Vagina (tissue), 2 donors: ENCODE measurements at regions not wholly inside any gene's neighbourhood (a gene's known extent, or its start where the extent isn't known, plus 50 kb on each side); places are given as distances from the start of the nearest gene placed in this dataset.

ENCODE experiments used
- DNase-seq, 2 donors: peaks; one replicate each; pipeline ENCODE4 v3.0.0-alpha.2; 2017; ENCODE audit errors: extremely low spot score in 2 of 2
- H3K27ac ChIP-seq: fragments of 200-600 bp; sonication (generic); one replicate; pipeline ENCODE4 v1.5.1; 2019
- H3K27me3 ChIP-seq: fragments of 200-600 bp; sonication (generic); one replicate; pipeline ENCODE4 v1.5.1; 2019
- H3K36me3 ChIP-seq, 2 donors: fragments of 200-600 bp; sonication (generic); one replicate each; pipeline ENCODE4 v1.5.1; 2017 to 2019
- H3K4me1 ChIP-seq: fragments of 200-600 bp; sonication (generic); one replicate; pipeline ENCODE4 v1.5.1; 2019
- H3K4me3 ChIP-seq, 2 donors: fragments of 200-600 bp; sonication (generic); 1 replicate in 1 of 2; 2 replicates in 1 of 2; pipeline ENCODE4 v1.5.1; 2016 to 2019
- H3K9me3 ChIP-seq: fragments of 200-600 bp; sonication (generic); one replicate; pipeline ENCODE4 v1.5.1; 2019
- POLR2A ChIP-seq, 2 donors: fragments of 450-650 bp; IDR thresholded peaks; one replicate each; pipeline ENCODE4 v1.6.1; 2017; ENCODE audit warnings: antibody characterized with exemption in 2 of 2, mild to moderate bottlenecking in 2 of 2, moderate library complexity in 2 of 2
- POLR2AphosphoS5 ChIP-seq, 2 donors: sonication (generic); formaldehyde crosslinking; IDR thresholded peaks; one replicate each; pipeline ENCODE4 v1.9.0; 2017; ENCODE audit warnings: antibody characterized with exemption in 2 of 2, mild to moderate bottlenecking in 2 of 2, low read depth in 1 of 2; ENCODE audit not compliant: insufficient read depth in 1 of 2
- intact Hi-C: fragments of 100-400 bp; cut with DNase I; formaldehyde crosslinking; loops from one replicate; pipeline ENCODE4 v1.15.1; 2023
- TF ChIP-seq, protein P1 (sequence below), 3 experiments: fragments of 450-650 bp in 2 of 3; fragments of 200-600 bp in 1 of 3; sonication (generic) in 1 of 3; IDR thresholded peaks; one replicate each; pipeline ENCODE4 v1.5.1; 2017 to 2019; ENCODE audit warnings: antibody characterized with exemption in 3 of 3, mild to moderate bottlenecking in 2 of 3, moderate library complexity in 2 of 3

DNA sequence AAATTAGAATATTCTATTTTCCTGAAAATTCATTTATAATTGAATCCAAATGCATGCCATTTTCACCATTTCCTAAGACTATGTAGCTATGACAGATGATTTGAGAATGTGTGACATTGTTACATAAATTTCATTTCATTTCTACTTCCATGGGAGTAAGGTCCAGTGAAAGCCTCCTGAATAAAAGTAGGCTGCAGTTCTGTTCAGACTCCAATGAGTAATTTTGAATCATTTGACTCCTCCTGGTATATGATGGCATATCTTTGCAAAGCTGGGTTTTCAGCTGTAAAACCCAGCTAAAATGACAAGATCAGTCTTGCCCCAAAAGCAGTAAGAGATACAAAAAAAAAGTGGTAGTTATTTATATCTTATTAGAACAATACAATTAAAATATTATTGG, 101.0 kb upstream of the DNAJC10 start:
- TF ChIP-seq, protein P1, sequence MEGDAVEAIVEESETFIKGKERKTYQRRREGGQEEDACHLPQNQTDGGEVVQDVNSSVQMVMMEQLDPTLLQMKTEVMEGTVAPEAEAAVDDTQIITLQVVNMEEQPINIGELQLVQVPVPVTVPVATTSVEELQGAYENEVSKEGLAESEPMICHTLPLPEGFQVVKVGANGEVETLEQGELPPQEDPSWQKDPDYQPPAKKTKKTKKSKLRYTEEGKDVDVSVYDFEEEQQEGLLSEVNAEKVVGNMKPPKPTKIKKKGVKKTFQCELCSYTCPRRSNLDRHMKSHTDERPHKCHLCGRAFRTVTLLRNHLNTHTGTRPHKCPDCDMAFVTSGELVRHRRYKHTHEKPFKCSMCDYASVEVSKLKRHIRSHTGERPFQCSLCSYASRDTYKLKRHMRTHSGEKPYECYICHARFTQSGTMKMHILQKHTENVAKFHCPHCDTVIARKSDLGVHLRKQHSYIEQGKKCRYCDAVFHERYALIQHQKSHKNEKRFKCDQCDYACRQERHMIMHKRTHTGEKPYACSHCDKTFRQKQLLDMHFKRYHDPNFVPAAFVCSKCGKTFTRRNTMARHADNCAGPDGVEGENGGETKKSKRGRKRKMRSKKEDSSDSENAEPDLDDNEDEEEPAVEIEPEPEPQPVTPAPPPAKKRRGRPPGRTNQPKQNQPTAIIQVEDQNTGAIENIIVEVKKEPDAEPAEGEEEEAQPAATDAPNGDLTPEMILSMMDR (IDR thresholded peaks at IDR 0.05) = no peak
- TF ChIP-seq POLR2A (IDR thresholded peaks at IDR 0.05) (no peak), POLR2AphosphoS5 (IDR thresholded peaks at IDR 0.05; ENCODE audit: insufficient read depth in 1 of 2, low read depth in 1 of 2) (no peak)
- H3K27me3 ChIP-seq = no peaks in the 10 kb centered on the region
- no peaks in the 10 kb centered on the region for H3K36me3 ChIP-seq
- no peak overlapping the region for H3K27ac ChIP-seq
- no peaks in the 10 kb centered on the region for H3K9me3 ChIP-seq
- DNase-seq = no peak
- H3K4me1 ChIP-seq = no peaks in the 10 kb centered on the region
- intact Hi-C loops = no loop called here
- H3K4me3 ChIP-seq = no peak overlapping the region

DNA sequence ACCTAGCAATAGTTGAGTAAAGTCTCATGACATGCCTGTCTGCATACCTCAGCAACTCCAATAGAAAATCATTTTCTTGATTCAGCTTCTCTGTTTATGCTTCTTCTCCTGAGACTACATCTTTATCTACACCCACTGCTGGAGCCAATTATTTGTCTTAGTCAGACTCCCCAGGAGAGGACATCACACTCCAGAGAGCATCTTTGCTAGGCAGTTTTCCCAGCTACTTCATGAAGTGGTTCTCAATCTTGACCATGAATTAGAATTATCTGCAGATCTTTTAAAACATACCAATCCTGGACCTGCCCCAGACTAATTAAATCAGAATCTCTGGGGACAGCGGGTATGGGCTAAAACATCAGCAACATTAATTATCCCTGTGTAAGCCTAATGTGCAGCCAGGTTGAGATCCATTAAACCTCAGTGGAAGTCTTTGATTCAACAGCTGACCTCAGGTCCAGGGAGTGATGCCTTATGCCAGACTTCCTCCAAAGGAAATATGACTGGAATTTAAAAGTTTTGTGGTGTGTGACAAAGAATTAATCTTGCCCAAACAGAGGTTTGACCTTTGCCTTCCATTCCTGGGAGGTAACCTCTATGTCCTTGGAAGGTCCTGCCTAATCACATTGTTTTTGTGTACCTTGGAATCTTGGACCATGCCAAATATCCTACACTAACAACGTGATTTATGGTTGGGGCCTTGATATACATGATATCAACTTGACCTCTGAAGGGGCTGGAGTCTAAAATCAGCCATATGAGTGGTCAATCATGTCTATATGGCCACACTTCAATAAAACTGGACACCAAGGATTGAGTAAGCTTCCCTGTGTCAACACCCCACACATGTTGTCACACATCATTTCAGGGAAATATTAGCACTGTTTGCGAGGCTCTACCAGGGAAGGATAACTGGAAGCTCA, 99.3 kb upstream of the DNAJC10 start:
- H3K4me1 ChIP-seq = no peaks in the 10 kb centered on the region
- TF ChIP-seq POLR2AphosphoS5 (IDR thresholded peaks at IDR 0.05; ENCODE audit: insufficient read depth in 1 of 2, low read depth in 1 of 2) (no peak), POLR2A (IDR thresholded peaks at IDR 0.05) (no peak)
- TF ChIP-seq, protein P1 (IDR thresholded peaks at IDR 0.05) = no peak
- intact Hi-C loops = no loop called here

DNA sequence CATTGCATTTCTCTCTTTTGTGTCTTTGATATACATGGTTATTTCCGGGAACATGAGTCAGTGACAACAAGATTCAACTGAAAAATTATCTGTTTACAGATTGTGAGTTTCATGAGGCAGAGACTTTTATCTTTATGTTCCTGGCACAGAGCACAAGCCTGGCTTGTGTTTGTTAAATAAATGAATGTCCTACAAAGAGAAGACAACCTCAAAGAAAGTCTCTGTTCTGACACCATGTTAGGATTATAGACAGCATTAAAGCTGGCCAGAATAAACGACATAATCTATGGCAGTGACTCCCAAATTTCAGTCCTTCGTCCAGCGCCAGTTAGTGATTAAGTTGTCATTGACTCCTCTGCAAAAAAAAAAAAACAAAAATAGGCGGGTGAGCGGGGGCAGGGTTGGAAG, 97.4 kb upstream of the DNAJC10 start:
- intact Hi-C loops = no loop called here
- Histone ChIP-seq H3K4me1 (no peaks in the 10 kb centered on the region), H3K9me3 (no peaks in the 10 kb centered on the region), H3K27ac (no peak overlapping the region), H3K27me3 (no peaks in the 10 kb centered on the region), H3K36me3 (no peaks in the 10 kb centered on the region), H3K4me3 (no peak overlapping the region)
- DNase-seq = no peak
- TF ChIP-seq POLR2A (IDR thresholded peaks at IDR 0.05) (no peak), POLR2AphosphoS5 (IDR thresholded peaks at IDR 0.05; ENCODE audit: insufficient read depth in 1 of 2, low read depth in 1 of 2) (no peak)
- TF ChIP-seq, protein P1 (IDR thresholded peaks at IDR 0.05) = no peak

More for the DNA sequence above, 99.3 kb upstream of the DNAJC10 start:
- Histone ChIP-seq H3K27me3 (no peaks in the 10 kb centered on the region), H3K9me3 (no peaks in the 10 kb centered on the region), H3K36me3 (no peaks in the 10 kb centered on the region), H3K27ac (no peak overlapping the region), H3K4me3 (no peak overlapping the region)
- no peak for DNase-seq

DNA sequence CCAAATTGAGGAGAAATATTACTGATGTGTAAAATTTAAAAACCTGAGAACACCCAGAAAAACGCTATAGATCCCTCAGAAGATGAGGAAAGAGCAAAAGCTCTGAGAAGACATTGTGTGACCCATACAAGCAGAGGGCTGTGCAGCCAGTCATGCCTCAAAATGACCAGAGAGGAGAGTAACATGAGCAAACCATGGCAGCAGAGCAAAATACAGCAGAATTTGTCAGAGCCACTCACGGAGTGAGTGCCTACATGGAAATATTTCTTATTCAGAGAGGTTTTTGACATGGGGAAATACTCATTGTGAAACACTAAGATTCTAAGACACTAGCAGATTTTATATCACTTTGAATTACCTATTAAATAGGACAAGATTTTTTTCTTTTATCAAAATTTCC, 96.8 kb upstream of the DNAJC10 start:
- no peaks in the 10 kb centered on the region for H3K27me3 ChIP-seq
- TF ChIP-seq, protein P1 (IDR thresholded peaks at IDR 0.05) = no peak
- TF ChIP-seq POLR2A (IDR thresholded peaks at IDR 0.05) (no peak), POLR2AphosphoS5 (IDR thresholded peaks at IDR 0.05; ENCODE audit: insufficient read depth in 1 of 2, low read depth in 1 of 2) (no peak)
- H3K27ac ChIP-seq = no peak overlapping the region
- H3K4me3 ChIP-seq = no peak overlapping the region
- no peaks in the 10 kb centered on the region for H3K4me1 ChIP-seq
- intact Hi-C loops = no loop called here
- H3K9me3 ChIP-seq = no peaks in the 10 kb centered on the region
- no peak for DNase-seq
- no peaks in the 10 kb centered on the region for H3K36me3 ChIP-seq

DNA sequence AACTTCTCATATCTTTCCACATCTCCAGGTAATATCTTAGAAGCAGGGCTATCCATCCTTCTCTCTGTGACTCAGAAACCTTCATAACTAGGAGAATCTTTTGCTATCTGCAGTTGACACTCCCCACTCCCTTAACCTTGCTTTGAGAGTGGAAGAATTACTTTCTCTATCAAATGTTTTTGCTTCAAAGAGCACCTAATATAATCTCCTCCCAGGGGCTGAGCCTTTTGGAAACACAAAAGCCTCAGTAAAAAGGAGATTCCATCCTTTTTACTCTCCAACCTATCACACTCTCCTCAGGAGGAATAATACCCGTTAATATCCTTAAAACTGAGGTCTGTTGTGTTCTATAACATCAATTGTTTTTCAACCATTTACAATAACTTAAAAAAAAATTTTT, 94.9 kb upstream of the DNAJC10 start:
- H3K9me3 ChIP-seq = no peaks in the 10 kb centered on the region
- TF ChIP-seq, protein P1 (IDR thresholded peaks at IDR 0.05) = no peak
- TF ChIP-seq POLR2A (IDR thresholded peaks at IDR 0.05) (no peak), POLR2AphosphoS5 (IDR thresholded peaks at IDR 0.05; ENCODE audit: insufficient read depth in 1 of 2, low read depth in 1 of 2) (no peak)
- no peak for DNase-seq
- no peaks in the 10 kb centered on the region for H3K4me1 ChIP-seq
- H3K36me3 ChIP-seq = no peaks in the 10 kb centered on the region
- intact Hi-C loops = no loop called here
- no peak overlapping the region for H3K27ac ChIP-seq
- no peak overlapping the region for H3K4me3 ChIP-seq
- no peaks in the 10 kb centered on the region for H3K27me3 ChIP-seq
